Fibroblast of lung (primary cell): ENCODE measurements at regions not wholly inside any gene's neighbourhood (a gene's known extent, or its start where the extent isn't known, plus 50 kb on each side); places are given as distances from the start of the nearest gene placed in this dataset.

Experiments used
- EZH2 ChIP-seq: IDR thresholded peaks from 2 replicates; pipeline ENCODE4 v1.5.1; 2012; ENCODE audit warnings: low read length, control low read depth, mild to moderate bottlenecking; ENCODE audit errors: missing control alignments
- TF ChIP-seq, protein P1 (sequence below), 2 donors: IDR thresholded peaks in 1 of 2; conservative IDR thresholded peaks in 1 of 2; 1 replicate in 1 of 2; 2 replicates in 1 of 2; pipeline ENCODE4 v1.5.1; 2011 to 2012; ENCODE audit warnings: low read length in 2 of 2, control low read depth in 1 of 2, inconsistent platforms in 1 of 2, low read depth in 1 of 2, mild to moderate bottlenecking in 1 of 2

DNA sequence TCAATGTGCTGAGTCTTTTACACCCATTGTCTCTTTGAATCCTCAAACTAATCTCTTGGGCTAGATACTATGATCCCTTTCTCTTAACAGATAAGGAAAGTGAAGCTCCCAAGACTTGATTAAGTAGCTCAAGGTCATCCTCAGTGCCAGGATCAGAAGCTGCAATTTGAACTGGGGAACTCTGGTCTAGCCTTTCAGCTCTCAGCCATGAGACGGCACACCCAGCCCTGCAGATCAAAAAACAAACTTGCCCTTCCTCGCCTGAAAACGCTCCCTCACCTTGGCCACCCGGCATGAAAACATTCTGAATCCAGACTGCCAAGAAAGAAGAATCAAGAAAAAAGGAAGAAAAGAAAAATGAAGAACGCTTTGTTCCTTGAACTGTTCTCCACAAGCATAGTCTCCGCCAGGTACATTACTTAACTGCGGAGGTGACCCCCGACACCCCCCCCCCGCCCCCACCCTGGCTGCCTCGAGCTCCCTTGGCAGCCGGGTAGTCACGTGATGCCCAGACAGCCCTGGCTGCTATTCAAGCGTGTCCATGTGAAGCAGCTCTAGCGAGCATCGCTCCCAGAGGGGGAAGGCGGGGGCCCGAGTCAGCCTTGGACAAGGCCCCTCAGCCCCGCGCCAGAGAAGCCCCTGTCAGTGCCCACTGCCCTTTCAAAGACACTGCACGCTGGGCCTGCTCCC, 451.2 kb downstream of the MIAT start:
- TF ChIP-seq, protein P1, sequence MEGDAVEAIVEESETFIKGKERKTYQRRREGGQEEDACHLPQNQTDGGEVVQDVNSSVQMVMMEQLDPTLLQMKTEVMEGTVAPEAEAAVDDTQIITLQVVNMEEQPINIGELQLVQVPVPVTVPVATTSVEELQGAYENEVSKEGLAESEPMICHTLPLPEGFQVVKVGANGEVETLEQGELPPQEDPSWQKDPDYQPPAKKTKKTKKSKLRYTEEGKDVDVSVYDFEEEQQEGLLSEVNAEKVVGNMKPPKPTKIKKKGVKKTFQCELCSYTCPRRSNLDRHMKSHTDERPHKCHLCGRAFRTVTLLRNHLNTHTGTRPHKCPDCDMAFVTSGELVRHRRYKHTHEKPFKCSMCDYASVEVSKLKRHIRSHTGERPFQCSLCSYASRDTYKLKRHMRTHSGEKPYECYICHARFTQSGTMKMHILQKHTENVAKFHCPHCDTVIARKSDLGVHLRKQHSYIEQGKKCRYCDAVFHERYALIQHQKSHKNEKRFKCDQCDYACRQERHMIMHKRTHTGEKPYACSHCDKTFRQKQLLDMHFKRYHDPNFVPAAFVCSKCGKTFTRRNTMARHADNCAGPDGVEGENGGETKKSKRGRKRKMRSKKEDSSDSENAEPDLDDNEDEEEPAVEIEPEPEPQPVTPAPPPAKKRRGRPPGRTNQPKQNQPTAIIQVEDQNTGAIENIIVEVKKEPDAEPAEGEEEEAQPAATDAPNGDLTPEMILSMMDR (conservative IDR thresholded peaks at IDR 0.05 in 1 of 2, IDR thresholded peaks at IDR 0.05 in 1 of 2; ENCODE audit: low read depth in 1 of 2, low read length in 2 of 2) = no peak
- TF ChIP-seq EZH2 = no peak
